B cell (primary cell): ENCODE measurements at regions not wholly inside any gene's neighbourhood (a gene's known extent, or its start where the extent isn't known, plus 50 kb on each side); places are given as distances from the start of the nearest gene placed in this dataset.

Experiments
- ATAC-seq: fragments of 200-7000 bp; cut with Tn5 transposase; one replicate; pipeline ENCODE4 v1.10.0; 2021; ENCODE audit warnings: low read depth, mild to moderate bottlenecking, moderate number of reproducible peaks, moderate library complexity
- CTCF ChIA-PET: fragments of 350-600 bp; sonication (Branson Sonifier 250); formaldehyde crosslinking; loops from one replicate; lab custom pipeline; 2021; ENCODE audit warnings: antibody characterized with exemption, inconsistent platforms; lab: Charles Lee
- POLR2A ChIA-PET: fragments of 350-600 bp; sonication (Branson Sonifier 250); formaldehyde crosslinking; loops from one replicate; lab custom pipeline; 2021; ENCODE audit warnings: antibody characterized with exemption; lab: Charles Lee
- DNase-seq: peaks from one replicate; pipeline ENCODE4 v3.0.0; 2013
- H2AFZ ChIP-seq: 2 replicates; pipeline ENCODE4 v1.6.1; 2012; ENCODE audit warnings: mild to moderate bottlenecking, low read depth, low read length; ENCODE audit not compliant: insufficient read depth, poor library complexity, severe bottlenecking
- H3K27ac ChIP-seq, 2 donors: 1 replicate in 1 of 2; 2 replicates in 1 of 2; pipeline ENCODE4 v1.5.1; 2012 to 2013; ENCODE audit warnings: low read length in 2 of 2, mild to moderate bottlenecking in 2 of 2, moderate library complexity in 1 of 2
- H3K27me3 ChIP-seq, 4 experiments: fragments of 200-600 bp in 1 of 4; sonication (generic) in 1 of 4; replicated peaks in 1 of 4; 1 replicate in 2 of 4; 2 replicates in 2 of 4; pipeline versions ENCODE4 v1.6.1 to v1.7.0; 2013 to 2016; ENCODE audit warnings: low read length in 3 of 4, mild to moderate bottlenecking in 2 of 4, mixed read lengths in 1 of 4, moderate library complexity in 1 of 4; ENCODE audit not compliant: insufficient read depth in 4 of 4, control insufficient read depth in 3 of 4; ENCODE audit errors: control extremely low read depth in 1 of 4
- H3K36me3 ChIP-seq, 2 experiments: replicated peaks in 1 of 2; 1 replicate in 1 of 2; 2 replicates in 1 of 2; pipeline versions ENCODE4 v1.6.1 to v1.7.1; 2013; ENCODE audit warnings: low read length in 1 of 2; ENCODE audit not compliant: insufficient read depth in 2 of 2, control insufficient read depth in 1 of 2; ENCODE audit errors: control extremely low read depth in 1 of 2, extremely low read depth in 1 of 2
- H3K4me1 ChIP-seq, 2 donors: fragments of 200-600 bp in 1 of 2; sonication (generic) in 1 of 2; 1 replicate in 1 of 2; 2 replicates in 1 of 2; pipeline versions ENCODE4 v1.5.1 to v1.6.1; 2013 to 2017; ENCODE audit warnings: low read length in 2 of 2; ENCODE audit not compliant: control insufficient read depth in 2 of 2, insufficient read depth in 2 of 2
- H3K4me2 ChIP-seq: replicated peaks from 2 replicates; pipeline ENCODE3; 2012; ENCODE audit warnings: mild to moderate bottlenecking, low read depth, low read length; ENCODE audit not compliant: poor library complexity, severe bottlenecking
- H3K4me3 ChIP-seq, 5 experiments: fragments of 200-600 bp in 1 of 5; sonication (generic) in 1 of 5; 1 replicate in 3 of 5; 2 replicates in 2 of 5; pipeline versions ENCODE4 v1.5.1 to v1.7.0; 2011 to 2016; ENCODE audit warnings: low read length in 4 of 5, mild to moderate bottlenecking in 4 of 5, low read depth in 2 of 5, control low read depth in 1 of 5, moderate library complexity in 1 of 5; ENCODE audit not compliant: insufficient read depth in 1 of 5; ENCODE audit errors: control extremely low read depth in 1 of 5, extremely low read depth in 1 of 5
- H3K79me2 ChIP-seq: fragments of 200-600 bp; sonication (generic); one replicate; pipeline ENCODE4 v1.6.0; 2016; ENCODE audit warnings: low read length; ENCODE audit not compliant: control insufficient read depth, insufficient read depth
- H3K9ac ChIP-seq: fragments of 200-600 bp; sonication (generic); 2 replicates; pipeline ENCODE4 v1.6.1; 2017; ENCODE audit warnings: mild to moderate bottlenecking, low read length, moderate library complexity
- H3K9me3 ChIP-seq, 3 donors: one replicate each; pipeline versions ENCODE4 v1.6.1 to v1.7.1; 2013; ENCODE audit warnings: low read length in 2 of 3; ENCODE audit not compliant: control insufficient read depth in 2 of 3, insufficient read depth in 1 of 3; ENCODE audit errors: control extremely low read depth in 1 of 3
- H4K20me1 ChIP-seq: 2 replicates; pipeline ENCODE4 v1.6.0; 2012; ENCODE audit warnings: mild to moderate bottlenecking, low read length; ENCODE audit not compliant: insufficient read depth, control insufficient read depth, poor library complexity, severe bottlenecking
- H3K27ac Mint-ChIP-seq: one replicate; pipeline ENCODE4 v1.8.0; 2021; ENCODE audit warnings: mixed read lengths
- H3K27me3 Mint-ChIP-seq: one replicate; pipeline ENCODE4 v1.8.0; 2021; ENCODE audit warnings: mixed read lengths
- H3K4me1 Mint-ChIP-seq: one replicate; pipeline ENCODE4 v1.8.0; 2021; ENCODE audit warnings: mixed read lengths
- H3K4me3 Mint-ChIP-seq: one replicate; pipeline ENCODE4 v1.8.0; 2021; ENCODE audit warnings: mixed read lengths
- H3K9me3 Mint-ChIP-seq: one replicate; pipeline ENCODE4 v1.8.0; 2022; ENCODE audit warnings: mixed read lengths; ENCODE audit not compliant: insufficient read depth
- EZH2 ChIP-seq: IDR thresholded peaks from 2 replicates; pipeline ENCODE4 v1.6.1; 2012; ENCODE audit warnings: borderline replicate concordance, low read depth, mild to moderate bottlenecking, moderate library complexity, low read length; ENCODE audit not compliant: insufficient read depth, poor library complexity, severe bottlenecking
- WGBS: methylation state at CpG from one replicate; pipeline ENCODE4 v1.1.5; 2013; ENCODE audit warnings: missing lambda C conversion rate; ENCODE audit not compliant: insufficient coverage; 5-methylcytosine and 5-hydroxymethylcytosine counted together
- intact Hi-C: fragments of 100-400 bp; cut with micrococcal nuclease; formaldehyde crosslinking; loops from one replicate; pipeline ENCODE4 v1.10.0; 2022
- TF ChIP-seq, protein P1 (sequence below): fragments of 200-600 bp; IDR thresholded peaks from one replicate; pipeline ENCODE4 v1.8.0; 2022; ENCODE audit warnings: antibody characterized with exemption, mild to moderate bottlenecking

DNA sequence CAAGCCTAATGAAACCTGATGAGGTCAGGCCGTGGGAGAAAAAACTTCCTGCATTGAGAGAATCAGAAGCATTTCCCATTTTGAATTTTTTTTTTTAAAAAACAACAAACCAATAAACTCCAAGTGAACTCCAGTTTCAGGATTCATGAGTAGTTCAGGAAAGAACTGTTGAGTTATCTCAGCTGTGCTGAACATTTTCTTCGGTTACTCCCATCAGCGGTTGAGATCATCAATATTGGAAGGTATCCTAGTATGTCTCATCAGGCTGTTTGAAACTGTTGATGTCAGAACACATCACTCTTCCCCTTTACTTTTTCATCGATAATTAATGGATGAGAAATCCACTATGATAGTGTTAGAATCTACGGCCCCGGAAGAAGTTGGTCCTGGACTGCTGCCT lies 82.4 kb upstream of the ADGRG2 start:
- no peaks in the 10 kb centered on the region for H3K9me3 Mint-ChIP-seq
- Histone ChIP-seq H3K36me3 (no peaks in the 10 kb centered on the region), H2AFZ (no peak overlapping the region), H3K27ac (no peak overlapping the region), H3K4me3 (no peak overlapping the region), H3K4me2 (no peak overlapping the region), H4K20me1 (no peaks in the 10 kb centered on the region), H3K79me2 (no peaks in the 10 kb centered on the region), H3K4me1 (no peaks in the 10 kb centered on the region), H3K9me3 (no peaks in the 10 kb centered on the region), H3K27me3 (no peaks in the 10 kb centered on the region), H3K9ac (no peak overlapping the region)
- H3K27me3 Mint-ChIP-seq = no peaks in the 10 kb centered on the region
- WGBS = no CpG with 5 or more reads among the region's 6 CpGs
- ATAC-seq (no peak), DNase-seq (no peak)
- no peak overlapping the region for H3K27ac Mint-ChIP-seq
- H3K4me1 Mint-ChIP-seq = no peaks in the 10 kb centered on the region
- intact Hi-C loops = no loop called here
- H3K4me3 Mint-ChIP-seq = no peak overlapping the region
- POLR2A ChIA-PET = no interaction called here
- CTCF ChIA-PET = no interaction called here
- TF ChIP-seq, protein P1, sequence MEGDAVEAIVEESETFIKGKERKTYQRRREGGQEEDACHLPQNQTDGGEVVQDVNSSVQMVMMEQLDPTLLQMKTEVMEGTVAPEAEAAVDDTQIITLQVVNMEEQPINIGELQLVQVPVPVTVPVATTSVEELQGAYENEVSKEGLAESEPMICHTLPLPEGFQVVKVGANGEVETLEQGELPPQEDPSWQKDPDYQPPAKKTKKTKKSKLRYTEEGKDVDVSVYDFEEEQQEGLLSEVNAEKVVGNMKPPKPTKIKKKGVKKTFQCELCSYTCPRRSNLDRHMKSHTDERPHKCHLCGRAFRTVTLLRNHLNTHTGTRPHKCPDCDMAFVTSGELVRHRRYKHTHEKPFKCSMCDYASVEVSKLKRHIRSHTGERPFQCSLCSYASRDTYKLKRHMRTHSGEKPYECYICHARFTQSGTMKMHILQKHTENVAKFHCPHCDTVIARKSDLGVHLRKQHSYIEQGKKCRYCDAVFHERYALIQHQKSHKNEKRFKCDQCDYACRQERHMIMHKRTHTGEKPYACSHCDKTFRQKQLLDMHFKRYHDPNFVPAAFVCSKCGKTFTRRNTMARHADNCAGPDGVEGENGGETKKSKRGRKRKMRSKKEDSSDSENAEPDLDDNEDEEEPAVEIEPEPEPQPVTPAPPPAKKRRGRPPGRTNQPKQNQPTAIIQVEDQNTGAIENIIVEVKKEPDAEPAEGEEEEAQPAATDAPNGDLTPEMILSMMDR = no peak
- no peak for TF ChIP-seq EZH2

- CTCF ChIA-PET = no interaction called here
- Mint-ChIP-seq H3K4me3 (no peak overlapping the region), H3K27ac (no peak overlapping the region), H3K27me3 (no peaks in the 10 kb centered on the region), H3K4me1 (no peaks in the 10 kb centered on the region), H3K9me3 (no peaks in the 10 kb centered on the region)
- H3K9ac ChIP-seq = no peak overlapping the region
- no peak overlapping the region for H3K4me3 ChIP-seq
- no peaks in the 10 kb centered on the region for H4K20me1 ChIP-seq
- no peak for DNase-seq
- H3K4me2 ChIP-seq = no peak overlapping the region
- no peaks in the 10 kb centered on the region for H3K27me3 ChIP-seq
- POLR2A ChIA-PET = no interaction called here
- TF ChIP-seq EZH2 = no peak
- TF ChIP-seq, protein P1 = no peak
- ATAC-seq = no peak
- H3K4me1 ChIP-seq = no peaks in the 10 kb centered on the region
- H3K36me3 ChIP-seq = no peaks in the 10 kb centered on the region
- no peaks in the 10 kb centered on the region for H3K79me2 ChIP-seq
- no peaks in the 10 kb centered on the region for H3K9me3 ChIP-seq
- no peak overlapping the region for H2AFZ ChIP-seq
- intact Hi-C loops = no loop called here
- H3K27ac ChIP-seq = no peak overlapping the region
These were observed 89.8 kb upstream of the ADGRG2 start for GRCh38 chrX:19212037-19212436.
